WTC11 (cell line): ENCODE measurements at regions not wholly inside any gene's neighbourhood (a gene's known extent, or its start where the extent isn't known, plus 50 kb on each side); places are given as distances from the start of the nearest gene placed in this dataset.

Source experiments
- ATAC-seq: fragments of 200-7000 bp; cut with Tn5 transposase; 2 replicates; pipeline ENCODE4 v1.10.0; 2021; ENCODE audit warnings: mild to moderate bottlenecking, moderate library complexity
- CTCF ChIA-PET: fragments of 300-600 bp; sonication (Branson Sonifier 250); formaldehyde crosslinking; loops from one replicate; lab custom pipeline; 2021; ENCODE audit warnings: antibody characterized with exemption; lab: Charles Lee
- POLR2A ChIA-PET: fragments of 350-600 bp; sonication (Branson Sonifier 250); formaldehyde crosslinking; loops from one replicate; lab custom pipeline; 2021; ENCODE audit warnings: antibody characterized with exemption; lab: Charles Lee
- DNase-seq: peaks from one replicate; pipeline ENCODE4 v3.0.0; 2021; ENCODE audit warnings: low spot score
- H3K27ac Mint-ChIP-seq: 2 replicates; pipeline ENCODE4 v1.8.0; 2021; ENCODE audit warnings: mixed read lengths
- H3K27me3 Mint-ChIP-seq: 2 replicates; pipeline ENCODE4 v1.8.0; 2021; ENCODE audit warnings: low read depth, mild to moderate bottlenecking, moderate library complexity, mixed read lengths
- H3K36me3 Mint-ChIP-seq: 2 replicates; pipeline ENCODE4 v1.8.0; 2021; ENCODE audit warnings: mixed read lengths
- H3K4me1 Mint-ChIP-seq: 2 replicates; pipeline ENCODE4 v1.8.0; 2022; ENCODE audit warnings: mixed read lengths
- H3K4me3 Mint-ChIP-seq: 2 replicates; pipeline ENCODE4 v1.8.0; 2021; ENCODE audit warnings: mild to moderate bottlenecking, moderate library complexity, mixed read lengths
- H3K9me3 Mint-ChIP-seq: 2 replicates; pipeline ENCODE4 v1.8.0; 2021; ENCODE audit warnings: mixed read lengths
- FOXJ3 ChIP-seq: sonication (generic); formaldehyde crosslinking; IDR thresholded peaks from 2 replicates; pipeline ENCODE4 v1.9.0; 2021; ENCODE audit warnings: missing genetic modification reagents, mild to moderate bottlenecking, borderline replicate concordance
- GABPB1 ChIP-seq: sonication (generic); formaldehyde crosslinking; IDR thresholded peaks from 2 replicates; pipeline ENCODE4 v1.8.1; 2023; ENCODE audit warnings: mild to moderate bottlenecking, missing genetic modification reagents
- IRF2 ChIP-seq: sonication (generic); formaldehyde crosslinking; IDR thresholded peaks from 2 replicates; pipeline ENCODE4 v1.8.0; 2022; ENCODE audit warnings: low read depth, missing genetic modification reagents, borderline replicate concordance
- NFATC4 ChIP-seq: fragments of 250-450 bp; sonication (Bioruptor Pico); IDR thresholded peaks from 2 replicates; pipeline ENCODE4 v1.9.0; 2021; ENCODE audit warnings: mild to moderate bottlenecking
- RORB ChIP-seq: fragments of 250-450 bp; sonication (Bioruptor Pico); IDR thresholded peaks from 2 replicates; pipeline ENCODE4 v1.9.0; 2021; ENCODE audit warnings: mild to moderate bottlenecking
- ZNF121 ChIP-seq: sonication (generic); formaldehyde crosslinking; IDR thresholded peaks from 2 replicates; pipeline ENCODE4 v1.8.0; 2023; ENCODE audit warnings: missing genetic modification reagents
- ZNF138 ChIP-seq: sonication (generic); formaldehyde crosslinking; conservative IDR thresholded peaks from 2 replicates; pipeline ENCODE4 v1.8.1; 2022; ENCODE audit warnings: mild to moderate bottlenecking, moderate library complexity, missing genetic modification reagents
- ZNF671 ChIP-seq: fragments of 250-450 bp; sonication (Bioruptor Pico); IDR thresholded peaks from 2 replicates; pipeline ENCODE4 v1.8.0; 2021; ENCODE audit warnings: mild to moderate bottlenecking
- TF ChIP-seq, protein P1 (sequence below): sonication (generic); formaldehyde crosslinking; IDR thresholded peaks from 2 replicates; pipeline ENCODE4 v1.8.0; 2023; ENCODE audit warnings: missing genetic modification reagents, mild to moderate bottlenecking, borderline replicate concordance
- TF ChIP-seq, protein P2 (sequence below): sonication (generic); formaldehyde crosslinking; IDR thresholded peaks from 2 replicates; pipeline ENCODE4 v1.8.0; 2022; ENCODE audit warnings: mild to moderate bottlenecking, missing genetic modification reagents
- TF ChIP-seq, protein P3 (sequence below): sonication (generic); formaldehyde crosslinking; IDR thresholded peaks from 2 replicates; pipeline ENCODE4 v1.8.0; 2022; ENCODE audit warnings: mild to moderate bottlenecking, missing genetic modification reagents
- TF ChIP-seq, protein P4 (sequence below): sonication (generic); formaldehyde crosslinking; IDR thresholded peaks from 2 replicates; pipeline ENCODE4 v1.8.0; 2023; ENCODE audit warnings: mild to moderate bottlenecking, missing genetic modification reagents
- TF ChIP-seq, protein P5 (sequence below): sonication (generic); formaldehyde crosslinking; IDR thresholded peaks from 2 replicates; pipeline ENCODE4 v1.8.0; 2022; ENCODE audit warnings: missing genetic modification reagents
- TF ChIP-seq, protein P6 (sequence below): sonication (generic); formaldehyde crosslinking; IDR thresholded peaks from 2 replicates; pipeline ENCODE4 v1.8.1; 2023; ENCODE audit warnings: mild to moderate bottlenecking, missing genetic modification reagents
- TF ChIP-seq, protein P7 (sequence below): fragments of 200-600 bp; IDR thresholded peaks from 2 replicates; pipeline ENCODE4 v1.8.0; 2022; ENCODE audit warnings: antibody characterized with exemption

DNA sequence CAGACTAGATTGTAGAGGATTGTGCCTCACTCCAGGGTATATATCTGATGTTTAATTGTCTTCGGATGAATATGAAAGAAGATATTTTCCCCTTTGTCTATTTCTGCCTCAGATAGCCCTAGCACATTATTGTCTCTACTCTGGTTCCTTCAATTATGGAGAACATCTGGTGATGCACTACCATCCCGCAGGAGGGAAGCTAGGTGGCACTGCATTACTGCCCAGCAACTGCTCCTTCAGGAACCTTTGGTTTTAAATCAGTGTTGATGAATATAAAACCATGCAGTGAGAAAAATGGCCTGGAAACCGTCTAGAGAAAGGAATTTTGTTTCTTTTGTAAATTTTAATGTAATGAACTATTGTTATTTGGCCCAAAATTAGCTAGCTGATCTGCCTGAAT lies 68.5 kb downstream of the GPR88 start:
- Mint-ChIP-seq H3K4me3 (no peak overlapping the region), H3K27ac (no peak overlapping the region), H3K9me3 (peaks cover 35% of the 10 kb centered on the region), H3K27me3 (peaks cover under 1% of the 10 kb centered on the region), H3K36me3 (peaks cover 16% of the 10 kb centered on the region), H3K4me1 (no peaks in the 10 kb centered on the region)
- POLR2A ChIA-PET = interaction anchor here (0.5 kb wide), 1 partner anchor 231 kb away, joined by 3 read pairs; no protein-coding TSS in a partner anchor
- DNase-seq (peak; percentile 22), ATAC-seq (peak; percentile 73)
- TF ChIP-seq GABPB1 (CRISPR knock-in tag) (no peak), FOXJ3 (CRISPR knock-in tag) (no peak), RORB (CRISPR knock-in tag) (no peak), ZNF138 (CRISPR knock-in tag) (no peak)
- CTCF ChIA-PET = interaction anchor here (0.7 to 2.1 kb wide), 4 partner anchors 13 to 262 kb away, joined by 3 to 11 read pairs (median 6); no protein-coding TSS in a partner anchor

DNA sequence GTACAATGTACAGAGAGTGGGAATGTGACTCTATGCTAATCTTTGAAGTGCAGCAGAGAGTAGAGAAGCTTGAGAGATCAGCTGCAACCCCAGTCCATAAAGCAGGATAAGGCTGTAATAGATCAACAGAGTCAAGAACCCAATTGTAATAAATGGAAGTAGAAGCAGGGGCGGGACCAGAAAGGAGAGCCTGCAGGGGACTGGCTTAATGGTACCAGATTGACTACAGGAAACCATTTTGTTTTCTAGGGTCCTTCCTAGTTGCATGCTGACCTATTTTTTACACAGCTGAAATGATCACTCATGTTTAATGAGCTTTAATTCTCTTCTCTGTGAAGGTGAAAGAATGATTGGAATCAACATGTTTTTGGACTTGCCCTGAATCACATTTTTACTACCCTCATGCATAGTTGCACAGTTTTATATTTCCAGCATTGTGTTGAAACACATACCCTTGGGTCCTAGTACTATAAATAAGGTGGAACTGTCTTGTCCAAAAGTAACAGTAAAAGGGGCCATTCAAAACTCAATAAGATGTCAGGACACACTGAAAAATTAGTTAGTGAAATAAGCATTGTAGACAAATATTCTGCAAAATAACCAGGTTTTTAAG lies 69.8 kb downstream of the GPR88 start:
- peaks cover 22% of the 10 kb centered on the region for H3K9me3 Mint-ChIP-seq
- ChIA-PET CTCF (interaction anchor here (2.1 kb wide), 1 partner anchor 261 kb away, joined by 11 read pairs; no protein-coding TSS in a partner anchor), POLR2A (no interaction called here)
- TF ChIP-seq, protein P1, sequence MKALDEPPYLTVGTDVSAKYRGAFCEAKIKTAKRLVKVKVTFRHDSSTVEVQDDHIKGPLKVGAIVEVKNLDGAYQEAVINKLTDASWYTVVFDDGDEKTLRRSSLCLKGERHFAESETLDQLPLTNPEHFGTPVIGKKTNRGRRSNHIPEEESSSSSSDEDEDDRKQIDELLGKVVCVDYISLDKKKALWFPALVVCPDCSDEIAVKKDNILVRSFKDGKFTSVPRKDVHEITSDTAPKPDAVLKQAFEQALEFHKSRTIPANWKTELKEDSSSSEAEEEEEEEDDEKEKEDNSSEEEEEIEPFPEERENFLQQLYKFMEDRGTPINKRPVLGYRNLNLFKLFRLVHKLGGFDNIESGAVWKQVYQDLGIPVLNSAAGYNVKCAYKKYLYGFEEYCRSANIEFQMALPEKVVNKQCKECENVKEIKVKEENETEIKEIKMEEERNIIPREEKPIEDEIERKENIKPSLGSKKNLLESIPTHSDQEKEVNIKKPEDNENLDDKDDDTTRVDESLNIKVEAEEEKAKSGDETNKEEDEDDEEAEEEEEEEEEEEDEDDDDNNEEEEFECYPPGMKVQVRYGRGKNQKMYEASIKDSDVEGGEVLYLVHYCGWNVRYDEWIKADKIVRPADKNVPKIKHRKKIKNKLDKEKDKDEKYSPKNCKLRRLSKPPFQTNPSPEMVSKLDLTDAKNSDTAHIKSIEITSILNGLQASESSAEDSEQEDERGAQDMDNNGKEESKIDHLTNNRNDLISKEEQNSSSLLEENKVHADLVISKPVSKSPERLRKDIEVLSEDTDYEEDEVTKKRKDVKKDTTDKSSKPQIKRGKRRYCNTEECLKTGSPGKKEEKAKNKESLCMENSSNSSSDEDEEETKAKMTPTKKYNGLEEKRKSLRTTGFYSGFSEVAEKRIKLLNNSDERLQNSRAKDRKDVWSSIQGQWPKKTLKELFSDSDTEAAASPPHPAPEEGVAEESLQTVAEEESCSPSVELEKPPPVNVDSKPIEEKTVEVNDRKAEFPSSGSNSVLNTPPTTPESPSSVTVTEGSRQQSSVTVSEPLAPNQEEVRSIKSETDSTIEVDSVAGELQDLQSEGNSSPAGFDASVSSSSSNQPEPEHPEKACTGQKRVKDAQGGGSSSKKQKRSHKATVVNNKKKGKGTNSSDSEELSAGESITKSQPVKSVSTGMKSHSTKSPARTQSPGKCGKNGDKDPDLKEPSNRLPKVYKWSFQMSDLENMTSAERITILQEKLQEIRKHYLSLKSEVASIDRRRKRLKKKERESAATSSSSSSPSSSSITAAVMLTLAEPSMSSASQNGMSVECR (CRISPR knock-in tag) = no peak
- TF ChIP-seq, protein P2, sequence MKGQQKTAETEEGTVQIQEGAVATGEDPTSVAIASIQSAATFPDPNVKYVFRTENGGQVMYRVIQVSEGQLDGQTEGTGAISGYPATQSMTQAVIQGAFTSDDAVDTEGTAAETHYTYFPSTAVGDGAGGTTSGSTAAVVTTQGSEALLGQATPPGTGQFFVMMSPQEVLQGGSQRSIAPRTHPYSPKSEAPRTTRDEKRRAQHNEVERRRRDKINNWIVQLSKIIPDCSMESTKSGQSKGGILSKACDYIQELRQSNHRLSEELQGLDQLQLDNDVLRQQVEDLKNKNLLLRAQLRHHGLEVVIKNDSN (CRISPR knock-in tag) = no peak
- TF ChIP-seq, protein P3, sequence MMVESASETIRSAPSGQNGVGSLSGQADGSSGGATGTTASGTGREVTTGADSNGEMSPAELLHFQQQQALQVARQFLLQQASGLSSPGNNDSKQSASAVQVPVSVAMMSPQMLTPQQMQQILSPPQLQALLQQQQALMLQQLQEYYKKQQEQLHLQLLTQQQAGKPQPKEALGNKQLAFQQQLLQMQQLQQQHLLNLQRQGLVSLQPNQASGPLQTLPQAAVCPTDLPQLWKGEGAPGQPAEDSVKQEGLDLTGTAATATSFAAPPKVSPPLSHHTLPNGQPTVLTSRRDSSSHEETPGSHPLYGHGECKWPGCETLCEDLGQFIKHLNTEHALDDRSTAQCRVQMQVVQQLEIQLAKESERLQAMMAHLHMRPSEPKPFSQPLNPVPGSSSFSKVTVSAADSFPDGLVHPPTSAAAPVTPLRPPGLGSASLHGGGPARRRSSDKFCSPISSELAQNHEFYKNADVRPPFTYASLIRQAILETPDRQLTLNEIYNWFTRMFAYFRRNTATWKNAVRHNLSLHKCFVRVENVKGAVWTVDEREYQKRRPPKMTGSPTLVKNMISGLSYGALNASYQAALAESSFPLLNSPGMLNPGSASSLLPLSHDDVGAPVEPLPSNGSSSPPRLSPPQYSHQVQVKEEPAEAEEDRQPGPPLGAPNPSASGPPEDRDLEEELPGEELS = no peak
- no peak for TF ChIP-seq IRF2
- no peak for TF ChIP-seq RORB (CRISPR knock-in tag)
- TF ChIP-seq, protein P4, sequence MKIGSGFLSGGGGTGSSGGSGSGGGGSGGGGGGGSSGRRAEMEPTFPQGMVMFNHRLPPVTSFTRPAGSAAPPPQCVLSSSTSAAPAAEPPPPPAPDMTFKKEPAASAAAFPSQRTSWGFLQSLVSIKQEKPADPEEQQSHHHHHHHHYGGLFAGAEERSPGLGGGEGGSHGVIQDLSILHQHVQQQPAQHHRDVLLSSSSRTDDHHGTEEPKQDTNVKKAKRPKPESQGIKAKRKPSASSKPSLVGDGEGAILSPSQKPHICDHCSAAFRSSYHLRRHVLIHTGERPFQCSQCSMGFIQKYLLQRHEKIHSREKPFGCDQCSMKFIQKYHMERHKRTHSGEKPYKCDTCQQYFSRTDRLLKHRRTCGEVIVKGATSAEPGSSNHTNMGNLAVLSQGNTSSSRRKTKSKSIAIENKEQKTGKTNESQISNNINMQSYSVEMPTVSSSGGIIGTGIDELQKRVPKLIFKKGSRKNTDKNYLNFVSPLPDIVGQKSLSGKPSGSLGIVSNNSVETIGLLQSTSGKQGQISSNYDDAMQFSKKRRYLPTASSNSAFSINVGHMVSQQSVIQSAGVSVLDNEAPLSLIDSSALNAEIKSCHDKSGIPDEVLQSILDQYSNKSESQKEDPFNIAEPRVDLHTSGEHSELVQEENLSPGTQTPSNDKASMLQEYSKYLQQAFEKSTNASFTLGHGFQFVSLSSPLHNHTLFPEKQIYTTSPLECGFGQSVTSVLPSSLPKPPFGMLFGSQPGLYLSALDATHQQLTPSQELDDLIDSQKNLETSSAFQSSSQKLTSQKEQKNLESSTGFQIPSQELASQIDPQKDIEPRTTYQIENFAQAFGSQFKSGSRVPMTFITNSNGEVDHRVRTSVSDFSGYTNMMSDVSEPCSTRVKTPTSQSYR (CRISPR knock-in tag) = no peak
- TF ChIP-seq, protein P5, sequence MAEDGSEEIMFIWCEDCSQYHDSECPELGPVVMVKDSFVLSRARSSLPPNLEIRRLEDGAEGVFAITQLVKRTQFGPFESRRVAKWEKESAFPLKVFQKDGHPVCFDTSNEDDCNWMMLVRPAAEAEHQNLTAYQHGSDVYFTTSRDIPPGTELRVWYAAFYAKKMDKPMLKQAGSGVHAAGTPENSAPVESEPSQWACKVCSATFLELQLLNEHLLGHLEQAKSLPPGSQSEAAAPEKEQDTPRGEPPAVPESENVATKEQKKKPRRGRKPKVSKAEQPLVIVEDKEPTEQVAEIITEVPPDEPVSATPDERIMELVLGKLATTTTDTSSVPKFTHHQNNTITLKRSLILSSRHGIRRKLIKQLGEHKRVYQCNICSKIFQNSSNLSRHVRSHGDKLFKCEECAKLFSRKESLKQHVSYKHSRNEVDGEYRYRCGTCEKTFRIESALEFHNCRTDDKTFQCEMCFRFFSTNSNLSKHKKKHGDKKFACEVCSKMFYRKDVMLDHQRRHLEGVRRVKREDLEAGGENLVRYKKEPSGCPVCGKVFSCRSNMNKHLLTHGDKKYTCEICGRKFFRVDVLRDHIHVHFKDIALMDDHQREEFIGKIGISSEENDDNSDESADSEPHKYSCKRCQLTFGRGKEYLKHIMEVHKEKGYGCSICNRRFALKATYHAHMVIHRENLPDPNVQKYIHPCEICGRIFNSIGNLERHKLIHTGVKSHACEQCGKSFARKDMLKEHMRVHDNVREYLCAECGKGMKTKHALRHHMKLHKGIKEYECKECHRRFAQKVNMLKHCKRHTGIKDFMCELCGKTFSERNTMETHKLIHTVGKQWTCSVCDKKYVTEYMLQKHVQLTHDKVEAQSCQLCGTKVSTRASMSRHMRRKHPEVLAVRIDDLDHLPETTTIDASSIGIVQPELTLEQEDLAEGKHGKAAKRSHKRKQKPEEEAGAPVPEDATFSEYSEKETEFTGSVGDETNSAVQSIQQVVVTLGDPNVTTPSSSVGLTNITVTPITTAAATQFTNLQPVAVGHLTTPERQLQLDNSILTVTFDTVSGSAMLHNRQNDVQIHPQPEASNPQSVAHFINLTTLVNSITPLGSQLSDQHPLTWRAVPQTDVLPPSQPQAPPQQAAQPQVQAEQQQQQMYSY (CRISPR knock-in tag) = no peak
- no peak for TF ChIP-seq ZNF671 (CRISPR knock-in tag)
- TF ChIP-seq, protein P6, sequence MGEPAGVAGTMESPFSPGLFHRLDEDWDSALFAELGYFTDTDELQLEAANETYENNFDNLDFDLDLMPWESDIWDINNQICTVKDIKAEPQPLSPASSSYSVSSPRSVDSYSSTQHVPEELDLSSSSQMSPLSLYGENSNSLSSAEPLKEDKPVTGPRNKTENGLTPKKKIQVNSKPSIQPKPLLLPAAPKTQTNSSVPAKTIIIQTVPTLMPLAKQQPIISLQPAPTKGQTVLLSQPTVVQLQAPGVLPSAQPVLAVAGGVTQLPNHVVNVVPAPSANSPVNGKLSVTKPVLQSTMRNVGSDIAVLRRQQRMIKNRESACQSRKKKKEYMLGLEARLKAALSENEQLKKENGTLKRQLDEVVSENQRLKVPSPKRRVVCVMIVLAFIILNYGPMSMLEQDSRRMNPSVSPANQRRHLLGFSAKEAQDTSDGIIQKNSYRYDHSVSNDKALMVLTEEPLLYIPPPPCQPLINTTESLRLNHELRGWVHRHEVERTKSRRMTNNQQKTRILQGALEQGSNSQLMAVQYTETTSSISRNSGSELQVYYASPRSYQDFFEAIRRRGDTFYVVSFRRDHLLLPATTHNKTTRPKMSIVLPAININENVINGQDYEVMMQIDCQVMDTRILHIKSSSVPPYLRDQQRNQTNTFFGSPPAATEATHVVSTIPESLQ (CRISPR knock-in tag) = no peak
- TF ChIP-seq NFATC4 (CRISPR knock-in tag) = no peak
- TF ChIP-seq ZNF121 = no peak
- TF ChIP-seq, protein P7, sequence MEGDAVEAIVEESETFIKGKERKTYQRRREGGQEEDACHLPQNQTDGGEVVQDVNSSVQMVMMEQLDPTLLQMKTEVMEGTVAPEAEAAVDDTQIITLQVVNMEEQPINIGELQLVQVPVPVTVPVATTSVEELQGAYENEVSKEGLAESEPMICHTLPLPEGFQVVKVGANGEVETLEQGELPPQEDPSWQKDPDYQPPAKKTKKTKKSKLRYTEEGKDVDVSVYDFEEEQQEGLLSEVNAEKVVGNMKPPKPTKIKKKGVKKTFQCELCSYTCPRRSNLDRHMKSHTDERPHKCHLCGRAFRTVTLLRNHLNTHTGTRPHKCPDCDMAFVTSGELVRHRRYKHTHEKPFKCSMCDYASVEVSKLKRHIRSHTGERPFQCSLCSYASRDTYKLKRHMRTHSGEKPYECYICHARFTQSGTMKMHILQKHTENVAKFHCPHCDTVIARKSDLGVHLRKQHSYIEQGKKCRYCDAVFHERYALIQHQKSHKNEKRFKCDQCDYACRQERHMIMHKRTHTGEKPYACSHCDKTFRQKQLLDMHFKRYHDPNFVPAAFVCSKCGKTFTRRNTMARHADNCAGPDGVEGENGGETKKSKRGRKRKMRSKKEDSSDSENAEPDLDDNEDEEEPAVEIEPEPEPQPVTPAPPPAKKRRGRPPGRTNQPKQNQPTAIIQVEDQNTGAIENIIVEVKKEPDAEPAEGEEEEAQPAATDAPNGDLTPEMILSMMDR = no peak

More for the DNA sequence above, 69.8 kb downstream of the GPR88 start:
- H3K36me3 Mint-ChIP-seq = peaks cover 9% of the 10 kb centered on the region
- H3K27ac Mint-ChIP-seq = no peak overlapping the region
- H3K4me3 Mint-ChIP-seq = no peak overlapping the region
- no peaks in the 10 kb centered on the region for H3K4me1 Mint-ChIP-seq
- DNase-seq = no peak
- no peaks in the 10 kb centered on the region; the same call in 1 of the 2 replicates for H3K27me3 Mint-ChIP-seq
- peak; percentile 52 for ATAC-seq
